NCI-H2171 treated with DMSO at 0.1 percent for 48 hours (cell line): ENCODE measurements at regions not wholly inside any gene's neighbourhood (a gene's known extent, or its start where the extent isn't known, plus 50 kb on each side); places are given as distances from the start of the nearest gene placed in this dataset.
A peak's percentile ranks its signal among the peaks of the same experiment; 100 is the strongest.
"Not testable (repeated sequence)": the region's sequence is repeated elsewhere in the genome, so short reads cannot be mapped to it uniquely, and the experiment has no call there.

Source experiments
- DNase-seq: peaks from one replicate; lab custom pipeline; 2025; lab: John Stamatoyannopoulos, UW

GRCh38 chr2:39581866-39582265 lies 83.9 kb upstream of the TMEM178A start:
- no peak for DNase-seq

GRCh38 chr2:39583213-39583612 lies 82.5 kb upstream of the TMEM178A start:
- DNase-seq = no peak

GRCh38 chr2:39583781-39584180 lies 81.9 kb upstream of the TMEM178A start:
- no peak for DNase-seq

- DNase-seq = no peak
These were observed 81.3 kb upstream of the TMEM178A start for GRCh38 chr2:39584283-39584965.

GRCh38 chr2:39585531-39585930 lies 80.2 kb upstream of the TMEM178A start:
- not testable (repeated sequence) for DNase-seq

- DNase-seq = no peak
These were observed 78.5 kb upstream of the TMEM178A start for GRCh38 chr2:39587168-39587567.

- DNase-seq = no peak
These were observed 78.1 kb upstream of the TMEM178A start for GRCh38 chr2:39587641-39588040.

- DNase-seq = peak; percentile 9
These were observed 72.0 kb upstream of the TMEM178A start for GRCh38 chr2:39593439-39594393.

GRCh38 chr2:39595116-39595515 lies 70.6 kb upstream of the TMEM178A start:
- DNase-seq = no peak

- DNase-seq = no peak
These were observed 68.4 kb upstream of the TMEM178A start for GRCh38 chr2:39597314-39597713.

GRCh38 chr2:39602616-39603015 lies 63.1 kb upstream of the TMEM178A start:
- no peak for DNase-seq

- no peak for DNase-seq
These were observed 62.3 kb upstream of the TMEM178A start for GRCh38 chr2:39603436-39603835.

GRCh38 chr2:39604866-39605265 lies 60.9 kb upstream of the TMEM178A start:
- DNase-seq = no peak

GRCh38 chr2:39606585-39606984 lies 59.1 kb upstream of the TMEM178A start:
- DNase-seq = no peak

- no peak for DNase-seq
These were observed 58.0 kb upstream of the TMEM178A start for GRCh38 chr2:39607538-39608262.

- DNase-seq = no peak
These were observed 57.5 kb upstream of the TMEM178A start for GRCh38 chr2:39608263-39608575.

GRCh38 chr2:39608686-39609441 lies 56.9 kb upstream of the TMEM178A start:
- DNase-seq = no peak

- no peak for DNase-seq
These were observed 55.8 kb upstream of the TMEM178A start for GRCh38 chr2:39609917-39610316.

GRCh38 chr2:39615675-39616074 lies 50.0 kb upstream of the TMEM178A start:
- DNase-seq = no peak
